GM13977 (cell line): ENCODE measurements at regions not wholly inside any gene's neighbourhood (a gene's known extent, or its start where the extent isn't known, plus 50 kb on each side); places are given as distances from the start of the nearest gene placed in this dataset.

ENCODE experiments used
- DNase-seq: peaks from one replicate; pipeline ENCODE4 v3.0.0; 2012; ENCODE audit warnings: low spot score
- CTCF ChIP-seq: IDR thresholded peaks from 2 replicates; pipeline ENCODE4 v1.5.1; 2012; ENCODE audit warnings: mild to moderate bottlenecking, control low read depth; ENCODE audit not compliant: insufficient read depth; ENCODE audit errors: extremely low read depth, missing control alignments
- in situ Hi-C: fragments of 300-500 bp; cut with MboI; formaldehyde crosslinking; loops from one replicate; pipeline ENCODE4 v1.12.0; 2022; ENCODE audit warnings: low sequenced_read_pairs, low pct_unique_long_range_greater_than_20kb, mixed read lengths, inconsistent platforms; ENCODE audit not compliant: unreplicated experiment

DNA sequence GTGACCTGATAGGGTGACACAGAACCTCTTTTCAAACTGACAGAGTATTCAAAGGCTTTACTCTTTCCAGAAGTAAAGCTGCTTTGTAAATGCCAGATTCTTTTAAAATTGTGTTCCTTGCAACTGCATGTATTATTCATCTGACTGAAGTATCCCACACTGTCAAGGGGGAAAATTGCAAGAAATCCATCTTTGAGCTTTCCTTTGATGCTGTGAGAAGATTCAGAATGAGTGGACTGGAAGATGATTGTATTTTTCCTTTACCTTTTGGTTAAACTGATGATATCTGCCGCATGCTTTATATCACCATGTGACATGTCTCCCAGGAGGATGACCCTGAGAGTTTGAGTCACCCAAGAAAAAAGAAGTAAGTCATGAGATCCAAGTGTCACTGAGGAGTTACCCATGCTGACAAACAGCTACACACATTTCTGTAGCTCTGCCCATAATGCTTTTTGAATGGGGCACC, 250.8 kb upstream of the CBLB start:
- DNase-seq, result no peak
- in situ Hi-C loops, result no loop called here
- TF ChIP-seq CTCF, result no peak

DNA sequence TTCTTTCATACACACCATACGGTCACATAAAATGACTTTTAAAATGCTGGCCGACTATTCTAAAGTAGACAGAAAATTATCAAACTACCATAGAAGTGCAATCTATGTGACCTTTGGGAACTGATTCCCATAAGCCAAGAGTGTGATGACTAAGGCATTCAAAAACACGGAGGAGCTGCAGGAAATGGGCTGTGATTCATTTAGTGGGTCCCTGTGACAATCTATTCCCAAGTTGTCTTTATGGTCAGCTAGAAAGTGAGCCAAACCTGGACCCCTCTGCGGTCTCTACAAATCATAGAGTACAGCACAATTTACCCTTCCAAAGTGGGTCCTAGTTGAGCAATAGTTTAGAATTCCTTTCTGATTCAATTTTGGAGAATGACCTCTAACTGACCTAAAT, 251.5 kb upstream of the CBLB start:
- in situ Hi-C loops, result no loop called here
- TF ChIP-seq CTCF, result no peak
- DNase-seq, result no peak

DNA sequence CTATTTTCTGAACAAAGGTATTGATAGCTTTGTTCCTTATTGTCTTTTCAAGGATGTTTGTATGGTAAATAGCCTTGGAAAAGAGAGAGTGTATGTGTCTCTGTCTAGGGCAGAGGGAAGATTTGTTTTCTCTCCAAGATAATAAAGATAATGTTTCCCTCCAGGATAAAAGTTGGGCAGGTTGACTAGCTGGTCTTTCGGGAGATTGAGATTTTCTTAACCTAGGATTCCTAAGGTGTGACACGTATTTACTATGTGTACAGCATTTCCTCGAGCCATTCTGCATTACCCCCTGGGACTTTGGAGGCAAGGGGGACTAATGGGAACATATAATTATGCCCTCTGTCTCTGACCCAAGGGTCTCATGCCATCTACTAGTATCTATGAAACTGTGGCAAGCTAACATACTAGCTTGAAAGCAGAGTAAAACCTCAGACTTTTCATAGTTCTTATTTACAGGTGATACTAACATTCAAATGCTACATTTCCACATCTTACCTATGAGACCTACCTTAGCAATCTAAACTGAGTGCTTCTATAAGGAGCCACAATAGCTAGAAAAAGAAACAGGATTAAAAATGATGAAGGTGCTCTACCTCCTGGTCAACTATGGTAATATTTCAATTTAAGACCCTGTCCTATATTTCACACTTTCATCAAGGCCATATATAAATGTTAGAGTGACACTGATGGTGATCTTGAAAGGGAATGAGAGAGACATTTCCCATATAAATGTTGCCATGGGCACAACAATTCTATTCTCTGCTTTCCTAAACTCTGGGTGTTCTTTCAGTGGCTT, 252.9 kb upstream of the CBLB start:
- DNase-seq, result no peak
- no peak for TF ChIP-seq CTCF
- in situ Hi-C loops, result no loop called here

DNA sequence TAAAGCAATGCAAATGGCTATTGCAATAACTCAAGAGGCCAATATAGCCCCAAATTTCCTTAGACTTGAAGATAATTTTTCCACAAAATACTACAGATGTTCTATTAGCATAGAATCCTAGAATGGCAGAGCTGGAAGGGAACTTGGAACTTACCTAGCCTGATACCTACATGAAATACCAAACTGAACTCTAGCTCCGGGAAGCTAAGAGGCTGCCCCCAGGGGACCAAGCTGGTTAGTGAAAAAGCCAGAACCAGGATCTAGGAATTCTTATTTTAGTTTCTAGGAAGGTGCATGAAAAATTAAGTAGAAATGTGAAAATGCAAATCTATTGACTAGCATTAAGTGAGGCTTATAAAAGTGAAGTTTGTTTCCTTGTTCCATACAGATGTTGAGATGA, 256.0 kb upstream of the CBLB start:
- TF ChIP-seq CTCF, result no peak
- in situ Hi-C loops, result no loop called here
- no peak for DNase-seq

DNA sequence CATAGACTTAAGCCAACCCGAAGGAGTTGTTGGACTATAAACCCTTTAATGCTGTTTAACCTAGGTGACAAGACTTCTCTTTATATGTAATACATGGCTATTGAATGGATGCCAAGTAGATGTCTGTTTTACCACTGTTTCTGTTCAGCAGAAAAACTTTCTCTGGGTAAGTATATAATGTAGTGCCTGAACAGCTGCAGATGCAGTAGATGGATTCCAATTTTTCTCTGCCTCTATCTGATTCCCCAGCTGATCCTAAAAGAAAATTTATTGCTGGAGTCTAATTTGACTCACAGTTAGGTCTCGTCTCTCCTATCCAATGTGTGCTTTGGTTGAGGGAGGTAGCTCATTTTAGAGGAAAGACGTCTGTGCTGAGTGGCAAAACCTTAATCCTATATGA, 256.5 kb upstream of the CBLB start:
- in situ Hi-C loops, result no loop called here
- TF ChIP-seq CTCF, result no peak
- DNase-seq, result no peak

DNA sequence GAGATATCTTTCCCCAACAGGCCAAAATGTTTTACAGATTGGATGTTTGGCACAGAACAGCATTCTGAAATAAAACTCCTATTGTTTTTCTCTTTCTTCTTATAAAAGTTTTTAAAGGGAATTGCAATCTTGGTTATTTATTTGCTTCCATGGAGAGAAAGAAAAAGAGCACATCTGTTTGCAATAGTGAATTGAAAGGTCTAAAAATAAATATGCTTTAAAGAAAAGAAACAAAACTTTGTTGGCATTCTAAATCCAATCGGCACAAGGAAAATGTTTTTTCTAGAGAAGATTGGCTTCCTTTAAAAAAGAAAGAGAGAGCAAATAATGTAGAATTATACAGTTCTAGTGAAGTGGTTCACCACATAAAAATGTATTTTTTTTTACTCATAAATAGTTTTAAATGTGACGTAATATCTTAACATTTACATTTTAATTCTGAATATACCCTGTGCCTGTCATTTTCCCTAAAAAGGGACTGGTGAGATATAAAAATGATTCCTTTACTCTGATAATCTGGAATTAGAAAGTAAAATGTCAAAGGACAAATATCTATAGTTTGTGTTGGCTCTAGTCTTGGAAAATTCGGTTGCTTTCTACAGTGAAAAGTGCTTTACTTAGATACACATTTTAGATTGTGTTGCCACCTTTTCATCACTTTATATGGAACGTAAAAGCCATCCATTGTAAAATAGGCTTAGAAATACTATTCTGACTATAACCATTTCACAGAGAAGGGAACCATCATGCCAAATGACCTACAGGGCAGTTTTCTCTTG, 257.4 kb upstream of the CBLB start:
- DNase-seq, result no peak
- in situ Hi-C loops, result no loop called here
- no peak for TF ChIP-seq CTCF
